HUES48 (cell line): ENCODE measurements at regions not wholly inside any gene's neighbourhood (a gene's known extent, or its start where the extent isn't known, plus 50 kb on each side); places are given as distances from the start of the nearest gene placed in this dataset.
"Not testable (repeated sequence)": the region's sequence is repeated elsewhere in the genome, so short reads cannot be mapped to it uniquely, and the experiment has no call there.

Source experiments
- H3K27ac ChIP-seq: one replicate; pipeline ENCODE4 v1.7.0; 2013; ENCODE audit warnings: low read depth, low read length, inconsistent platforms
- H3K27me3 ChIP-seq: 2 replicates; pipeline ENCODE4 v1.6.1; 2013; ENCODE audit warnings: mild to moderate bottlenecking, low read length; ENCODE audit not compliant: control insufficient read depth, insufficient read depth
- H3K36me3 ChIP-seq: 2 replicates; pipeline ENCODE4 v1.6.1; 2013; ENCODE audit warnings: low read length; ENCODE audit not compliant: control insufficient read depth, insufficient read depth
- H3K4me1 ChIP-seq: 2 replicates; pipeline ENCODE4 v1.6.1; 2013; ENCODE audit warnings: mild to moderate bottlenecking, low read length; ENCODE audit not compliant: control insufficient read depth, insufficient read depth
- H3K4me3 ChIP-seq: 2 replicates; pipeline ENCODE4 v1.5.1; 2013; ENCODE audit warnings: mild to moderate bottlenecking, low read depth, low read length
- H3K9ac ChIP-seq: 2 replicates; pipeline ENCODE4 v1.6.1; 2013; ENCODE audit warnings: mild to moderate bottlenecking, low read depth, low read length, moderate library complexity
- H3K9me3 ChIP-seq: 2 replicates; pipeline ENCODE4 v1.6.1; 2013; ENCODE audit warnings: low read length; ENCODE audit not compliant: control insufficient read depth, insufficient read depth

DNA sequence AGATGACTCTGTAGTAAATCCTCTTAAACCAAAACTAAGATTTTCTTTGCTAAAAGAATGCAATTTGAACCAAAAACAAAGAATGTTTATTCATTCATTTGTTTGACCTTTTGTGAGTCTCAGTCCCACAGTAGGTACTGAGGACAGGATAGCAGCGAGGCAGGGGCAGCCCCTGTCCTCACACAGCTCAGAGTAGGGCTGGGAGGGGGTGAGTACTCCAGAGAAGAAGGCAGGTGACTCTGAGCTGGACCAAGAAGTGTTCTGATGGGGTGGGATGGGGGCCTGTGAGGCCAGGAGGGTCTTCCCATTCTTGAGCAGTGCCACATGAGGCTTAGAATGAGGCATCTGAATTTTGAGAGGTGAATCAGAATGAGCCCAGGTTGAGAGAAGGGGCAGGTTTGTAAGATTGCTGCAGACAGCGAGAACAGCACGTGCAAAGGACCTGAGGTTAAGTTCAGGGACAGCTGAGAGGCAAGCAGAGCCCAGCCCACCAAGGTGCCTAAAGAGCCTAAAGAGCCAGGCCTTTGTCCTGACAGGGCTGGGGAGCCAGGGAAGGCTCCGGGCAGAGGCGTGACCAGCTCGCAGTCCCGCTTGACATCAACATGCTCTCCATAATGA lies 56.9 kb upstream of the CHST15 start:
- Histone ChIP-seq H3K27ac (no peak overlapping the region), H3K9ac (no peak overlapping the region), H3K4me1 (peaks cover 19% of the 10 kb centered on the region), H3K9me3 (no peaks in the 10 kb centered on the region), H3K4me3 (no peak overlapping the region), H3K36me3 (no peaks in the 10 kb centered on the region), H3K27me3 (no peaks in the 10 kb centered on the region)

DNA sequence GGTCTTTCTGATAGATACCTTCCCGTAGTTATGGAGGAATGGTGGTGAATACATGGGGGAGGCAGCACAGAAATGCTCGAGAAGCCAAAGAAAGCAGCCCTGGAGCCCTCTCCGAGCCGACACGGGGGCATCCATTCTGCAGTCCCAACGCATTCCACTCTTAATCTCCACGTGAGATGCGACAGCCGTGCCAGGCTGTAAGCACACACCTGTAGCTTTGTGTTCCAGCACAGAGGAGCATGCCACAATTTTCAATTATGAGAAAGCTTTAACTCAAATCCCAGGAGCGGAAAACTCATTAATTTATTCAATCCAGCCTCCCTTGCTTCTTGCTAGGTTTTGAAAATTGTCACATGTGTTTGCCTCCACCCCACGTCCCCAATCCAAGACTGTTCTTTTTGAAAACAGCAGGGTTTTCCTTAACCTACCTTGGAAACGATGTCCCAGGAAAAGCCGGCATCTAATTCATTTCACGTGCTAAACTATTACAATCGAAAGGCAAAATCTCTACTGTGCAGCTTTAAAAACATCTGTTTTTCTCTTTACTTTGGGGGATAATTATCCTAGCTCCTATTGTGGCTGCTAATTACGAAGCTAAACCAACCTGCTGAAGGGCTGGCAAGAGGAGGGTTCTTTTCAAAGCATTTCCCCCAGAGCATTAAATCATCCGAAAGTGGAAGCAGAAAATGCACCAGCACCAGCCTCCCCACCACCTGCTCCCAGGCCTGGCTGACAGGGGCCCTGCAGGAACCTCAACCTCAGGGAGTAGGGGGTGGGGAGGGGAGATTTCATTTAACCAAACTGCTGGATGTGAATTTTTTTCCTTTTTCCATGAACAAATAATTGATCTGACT lies 56.0 kb upstream of the CHST15 start:
- Histone ChIP-seq H3K9me3 (no peaks in the 10 kb centered on the region), H3K27me3 (no peaks in the 10 kb centered on the region), H3K4me3 (no peak overlapping the region), H3K27ac (no peak overlapping the region), H3K4me1 (peaks cover 19% of the 10 kb centered on the region), H3K9ac (no peak overlapping the region), H3K36me3 (no peaks in the 10 kb centered on the region)

DNA sequence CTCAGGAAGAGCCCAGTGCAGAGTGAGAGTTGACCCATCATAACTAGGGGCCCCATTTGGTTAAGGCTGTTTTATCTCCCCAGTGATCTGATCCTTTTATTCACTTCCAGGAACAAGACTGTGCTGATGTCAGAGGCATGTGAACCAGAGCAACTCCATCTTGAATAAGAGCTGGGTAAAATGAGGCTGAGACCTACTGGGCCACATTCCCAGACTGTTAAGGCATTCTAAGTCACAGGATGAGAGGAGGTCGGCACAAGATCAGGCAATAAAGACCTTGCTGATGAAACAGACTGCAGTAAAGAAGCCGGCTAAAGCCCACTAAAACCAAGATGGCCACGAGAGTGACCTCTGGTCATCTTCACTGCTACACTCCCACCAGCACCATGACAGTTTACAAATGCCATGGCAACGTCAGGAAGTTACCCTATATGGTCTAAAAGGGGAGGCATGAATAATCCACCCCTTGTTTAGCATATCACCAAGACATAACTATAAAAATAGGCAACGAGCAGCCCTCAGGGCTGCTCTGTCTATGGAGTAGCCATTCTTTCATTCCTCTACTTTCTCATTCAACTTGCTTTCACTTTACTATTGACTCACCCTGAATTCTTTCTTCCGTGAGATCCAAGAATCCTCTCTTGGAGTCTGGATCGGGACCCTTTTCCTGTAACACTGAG lies 55.3 kb upstream of the CHST15 start:
- H3K27ac ChIP-seq, H3K4me3 ChIP-seq, H3K9me3 ChIP-seq, H3K27me3 ChIP-seq, H3K9ac ChIP-seq, H3K36me3 ChIP-seq: not testable (repeated sequence)
- peaks cover 19% of the 10 kb centered on the region for H3K4me1 ChIP-seq

- H3K9ac ChIP-seq: no peak overlapping the region
- no peak overlapping the region for H3K27ac ChIP-seq
These were observed 53.1 kb upstream of the CHST15 start for GRCh38 chr10:124146483-124146882.

GRCh38 chr10:124145109-124145870 lies 51.9 kb upstream of the CHST15 start:
- Histone ChIP-seq H3K9ac (no peak overlapping the region), H3K36me3 (no peaks in the 10 kb centered on the region), H3K4me1 (peaks cover 13% of the 10 kb centered on the region), H3K9me3 (no peaks in the 10 kb centered on the region), H3K27ac (no peak overlapping the region), H3K27me3 (no peaks in the 10 kb centered on the region), H3K4me3 (no peak overlapping the region)

More at GRCh38 chr10:124146483-124146882, 53.1 kb upstream of the CHST15 start:
- H3K4me3 ChIP-seq: no peak overlapping the region
- H3K4me1 ChIP-seq: peaks cover 13% of the 10 kb centered on the region
- no peaks in the 10 kb centered on the region for H3K36me3 ChIP-seq
- H3K27me3 ChIP-seq: no peaks in the 10 kb centered on the region
- no peaks in the 10 kb centered on the region for H3K9me3 ChIP-seq

DNA sequence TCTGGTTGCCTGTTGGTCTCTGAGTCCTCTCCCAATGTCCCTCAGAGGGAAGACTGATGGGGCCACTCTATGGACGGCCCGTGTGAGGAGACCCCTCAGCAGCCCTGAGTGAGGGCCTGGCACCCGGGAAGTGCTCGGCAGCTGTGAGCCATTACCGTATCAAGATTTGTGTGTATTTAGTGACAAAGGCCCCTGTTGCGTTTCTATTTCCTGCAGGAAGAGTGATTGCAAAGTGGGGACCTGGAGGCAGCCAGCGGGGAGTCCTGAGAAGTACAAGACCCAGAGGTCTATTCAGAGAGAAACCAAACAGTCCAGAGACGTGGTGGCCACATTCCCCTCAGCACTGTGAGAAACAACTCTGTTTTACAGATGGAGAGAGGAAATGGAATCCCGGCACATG lies 51.1 kb upstream of the CHST15 start:
- Histone ChIP-seq H3K36me3 (no peaks in the 10 kb centered on the region), H3K27ac (no peak overlapping the region), H3K9me3 (no peaks in the 10 kb centered on the region), H3K9ac (no peak overlapping the region), H3K4me3 (no peak overlapping the region), H3K4me1 (peaks cover 6% of the 10 kb centered on the region; the same call in 1 of the 2 replicates), H3K27me3 (no peaks in the 10 kb centered on the region)

GRCh38 chr10:124143721-124144120 lies 50.3 kb upstream of the CHST15 start:
- Histone ChIP-seq H3K27ac (no peak overlapping the region), H3K9me3 (no peaks in the 10 kb centered on the region), H3K27me3 (no peaks in the 10 kb centered on the region), H3K4me1 (no peaks in the 10 kb centered on the region), H3K4me3 (no peak overlapping the region), H3K36me3 (no peaks in the 10 kb centered on the region), H3K9ac (no peak overlapping the region)
